ENCODE measurements at regions not wholly inside any gene's neighbourhood (a gene's known extent, or its start where the extent isn't known, plus 50 kb on each side); places are given as distances from the start of the nearest gene placed in this dataset.

DNA sequence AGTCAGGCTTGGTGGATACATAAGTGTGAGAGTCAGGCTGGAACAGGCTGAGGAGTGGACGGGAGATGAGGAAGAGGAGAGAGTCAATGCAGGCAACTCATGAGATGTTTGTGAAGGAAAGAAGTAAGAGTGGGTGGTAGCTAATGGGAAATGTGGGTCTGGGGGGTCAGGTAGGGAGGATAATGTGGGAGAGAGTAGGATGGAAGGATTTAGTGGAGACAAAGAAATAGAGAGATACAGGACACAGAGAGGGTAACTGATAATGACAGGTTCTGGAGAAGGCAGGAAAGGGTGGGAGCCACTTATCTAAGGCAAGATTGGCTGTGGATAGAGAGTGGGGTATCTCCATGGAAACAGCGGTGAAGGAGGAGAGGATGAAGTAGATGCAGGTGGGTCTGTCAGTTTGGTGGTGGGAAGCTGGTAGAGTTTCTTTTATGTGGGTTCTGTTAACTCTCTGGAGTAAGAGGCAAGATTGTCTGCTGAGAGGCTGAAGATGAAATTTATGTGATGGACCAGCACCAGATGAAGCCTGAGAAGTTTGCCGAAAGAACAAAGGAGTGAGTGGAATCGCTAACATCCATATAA lies 190.6 kb upstream of the SPRED2 start:
- Histone ChIP-seq H3K79me1 (ENCODE audit: low read depth in 1 of 2, low read length in 2 of 2) (no peaks in the 10 kb centered on the region), H3K4me3 (ENCODE audit: insufficient read depth, low read depth, low read length) (no peak overlapping the region), H3K56ac (ENCODE audit: extremely low read depth, insufficient read depth, low read length) (no peak overlapping the region), H4K91ac (ENCODE audit: insufficient read depth, low read depth, low read length) (no peak overlapping the region), H4K8ac (ENCODE audit: low read depth in 2 of 2, low read length in 2 of 2) (no peak overlapping the region), H3K9ac (ENCODE audit: low read depth, low read length) (no peak overlapping the region), H3K4ac (ENCODE audit: low read depth, low read length) (no peak overlapping the region; the same call in 1 of the 2 replicates), H2BK20ac (ENCODE audit: low read depth, low read length) (no peak overlapping the region), H3K4me2 (ENCODE audit: low read depth, low read length) (no peak overlapping the region), H2BK15ac (ENCODE audit: low read depth, low read length) (no peak overlapping the region), H3K4me1 (ENCODE audit: control insufficient read depth, insufficient read depth, low read length) (peaks cover 8% of the 10 kb centered on the region; the same call in 1 of the 2 replicates), H3K9me1 (ENCODE audit: insufficient read depth, low read length) (no peaks in the 10 kb centered on the region; the same call in 1 of the 2 replicates), H3K9me3 (ENCODE audit: control insufficient read depth, insufficient read depth, low read length) (peaks cover under 1% of the 10 kb centered on the region; the same call in 1 of the 2 replicates), H3K27me3 (ENCODE audit: control insufficient read depth, insufficient read depth, low read length) (peaks cover 43% of the 10 kb centered on the region), H3K14ac (replicated peaks; ENCODE audit: low read depth, low read length) (no peak overlapping the region), H2AK9ac (replicated peaks; ENCODE audit: low read depth, low read length, poor library complexity) (no peak overlapping the region), H4K5ac (ENCODE audit: low read depth, low read length) (no peak overlapping the region), H3K36me3 (ENCODE audit: control insufficient read depth, insufficient read depth, low read length) (no peaks in the 10 kb centered on the region), H2AFZ (replicated peaks; ENCODE audit: low read length, poor library complexity) (no peak overlapping the region), H2AK5ac (ENCODE audit: low read depth, low read length) (peak overlapping the region; percentile 39; the same call in 1 of the 2 replicates), H3K23ac (ENCODE audit: low read depth, low read length) (no peak overlapping the region), H2BK120ac (ENCODE audit: low read depth, low read length) (no peak overlapping the region), H2BK5ac (ENCODE audit: low read depth, low read length, poor library complexity, severe bottlenecking) (no peak overlapping the region), H3K18ac (ENCODE audit: low read depth, low read length) (no peak overlapping the region), H4K20me1 (ENCODE audit: insufficient read depth, low read length) (no peaks in the 10 kb centered on the region), H3K27ac (ENCODE audit: insufficient read depth, low read length) (no peak overlapping the region)
- BruUV-seq (replicated peaks) = no TSS peak
- 78% methylated on average over 1 of the region's 4 CpGs; no CpG with 5 or more reads in 1 of the 2 experiments for WGBS, 2 experiments (ENCODE audit: extremely low coverage in 2 of 2, insufficient read length in 1 of 2)
- dilution Hi-C loops (cut with HindIII; ENCODE audit: low sequenced_read_pairs, unreplicated experiment) = no loop called here
- DNase-seq = no peak
- ATAC-seq (ENCODE audit: low read depth) = no peak
- intact Hi-C loops (cut with micrococcal nuclease) = no loop called here
- POLR2A ChIA-PET (ENCODE audit: unreplicated experiment) = no interaction called here
- TF ChIP-seq, protein P1, sequence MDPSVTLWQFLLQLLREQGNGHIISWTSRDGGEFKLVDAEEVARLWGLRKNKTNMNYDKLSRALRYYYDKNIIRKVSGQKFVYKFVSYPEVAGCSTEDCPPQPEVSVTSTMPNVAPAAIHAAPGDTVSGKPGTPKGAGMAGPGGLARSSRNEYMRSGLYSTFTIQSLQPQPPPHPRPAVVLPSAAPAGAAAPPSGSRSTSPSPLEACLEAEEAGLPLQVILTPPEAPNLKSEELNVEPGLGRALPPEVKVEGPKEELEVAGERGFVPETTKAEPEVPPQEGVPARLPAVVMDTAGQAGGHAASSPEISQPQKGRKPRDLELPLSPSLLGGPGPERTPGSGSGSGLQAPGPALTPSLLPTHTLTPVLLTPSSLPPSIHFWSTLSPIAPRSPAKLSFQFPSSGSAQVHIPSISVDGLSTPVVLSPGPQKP (IDR thresholded peaks at IDR 0.05; ENCODE audit: borderline replicate concordance, low read depth, low read length) = no peak
- TF ChIP-seq MXI1 (IDR thresholded peaks at IDR 0.05; ENCODE audit: borderline replicate concordance, low read depth, low read length) = no peak
- CTCF ChIA-PET = interaction anchor here (0.6 kb wide), 1 partner anchor 805 kb away, joined by 3 read pairs; no protein-coding TSS in a partner anchor
- in situ Hi-C loops (cut with MboI; ENCODE audit: low sequenced_read_pairs) = no loop called here

Data from IMR-90 (cell line).